Forelimb muscle (tissue), 1 donor: ENCODE measurements at regions not wholly inside any gene's neighbourhood (a gene's known extent, or its start where the extent isn't known, plus 50 kb on each side); places are given as distances from the start of the nearest gene placed in this dataset.

Source experiments
- DNase-seq: peaks from one replicate; pipeline ENCODE4 v3.0.0-alpha.2; 2013; ENCODE audit warnings: low read depth

DNA sequence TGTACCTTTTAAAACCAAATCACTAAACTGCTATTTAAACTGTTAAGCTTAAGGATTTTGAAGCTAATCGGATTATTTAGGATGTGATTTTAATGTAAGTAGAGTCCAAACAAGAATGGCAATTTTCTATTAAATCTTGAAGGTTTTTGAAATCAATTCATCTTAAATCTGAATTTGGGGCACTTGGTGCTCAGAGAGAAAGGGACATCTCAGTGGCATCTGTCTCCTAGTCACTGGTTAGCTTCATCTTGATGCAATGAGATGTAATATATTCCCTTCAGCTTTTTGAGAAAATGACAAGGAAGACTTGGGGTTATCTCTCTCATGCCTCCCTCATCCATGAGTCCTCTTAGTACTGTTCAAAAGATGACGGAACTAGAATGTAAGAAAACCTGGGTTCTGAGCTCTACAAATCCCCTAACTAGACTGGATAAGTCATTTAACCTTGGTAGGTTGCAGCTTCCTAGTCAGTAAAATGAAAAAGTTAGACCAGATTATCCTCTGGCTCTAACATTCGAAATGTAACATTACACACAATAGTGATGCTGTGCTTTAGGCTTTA, 198.5 kb upstream of the NEBL start:
- no peak for DNase-seq

DNA sequence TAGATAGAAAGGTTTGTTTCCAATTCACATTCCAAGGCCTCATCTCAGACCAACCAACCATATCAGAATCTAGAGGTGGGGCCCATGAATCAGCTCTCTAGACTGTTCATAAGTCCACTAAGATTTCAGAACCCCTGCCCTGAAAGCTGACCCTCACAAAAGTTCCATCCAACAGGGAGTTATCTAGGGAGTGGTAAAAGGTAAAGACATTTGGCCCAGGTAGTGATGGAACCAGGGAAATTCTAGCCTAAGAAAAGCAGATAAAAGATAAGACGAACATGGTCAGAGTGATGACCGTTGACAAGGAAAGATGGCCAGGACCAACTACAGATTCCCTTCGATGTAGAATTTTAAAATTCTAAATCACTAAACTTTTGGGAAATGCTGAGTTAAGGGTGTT, 198.0 kb upstream of the NEBL start:
- DNase-seq = no peak

DNA sequence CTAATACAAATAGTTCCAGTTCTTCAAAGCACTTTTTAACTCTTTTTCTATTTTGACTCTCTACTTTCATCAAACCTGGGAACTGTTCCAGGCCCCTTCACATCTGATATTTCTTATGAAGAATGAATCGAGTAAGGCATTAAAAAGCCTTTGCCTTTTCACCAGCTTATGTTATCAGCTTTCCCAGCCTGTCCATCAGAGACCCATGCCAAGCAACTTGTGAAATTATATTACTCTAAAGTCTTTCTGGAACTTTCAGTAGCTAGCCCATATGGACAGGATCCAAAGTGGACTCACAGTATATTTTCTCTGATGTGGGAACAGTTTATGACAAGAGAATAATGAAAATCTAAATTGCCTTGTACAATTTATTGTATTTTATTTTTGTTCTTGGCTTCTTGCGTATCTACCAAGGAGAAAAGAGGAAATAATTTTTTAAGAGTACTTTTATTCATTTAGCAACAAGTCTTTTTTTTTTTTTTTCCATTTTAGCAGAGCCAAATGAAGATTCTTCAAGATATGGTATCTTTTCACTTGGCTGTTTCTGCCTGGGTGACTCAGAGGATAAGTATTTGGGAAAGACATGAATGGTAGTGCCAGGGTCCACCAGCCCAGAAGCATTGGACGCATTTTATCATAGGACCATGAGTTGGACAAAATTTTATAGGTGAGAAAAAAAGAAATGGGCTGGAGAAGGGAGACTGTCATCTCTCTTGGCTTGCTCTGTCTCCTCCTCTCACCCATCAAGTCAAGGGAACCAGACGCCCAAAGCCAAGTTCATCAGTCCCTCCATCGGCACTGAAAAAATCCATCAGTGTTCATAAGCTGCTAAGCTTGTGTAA, 195.8 kb upstream of the NEBL start:
- DNase-seq = no peak

- DNase-seq = no peak
These were observed 193.5 kb upstream of the NEBL start for GRCh38 chr10:21090609-21091082.

DNA sequence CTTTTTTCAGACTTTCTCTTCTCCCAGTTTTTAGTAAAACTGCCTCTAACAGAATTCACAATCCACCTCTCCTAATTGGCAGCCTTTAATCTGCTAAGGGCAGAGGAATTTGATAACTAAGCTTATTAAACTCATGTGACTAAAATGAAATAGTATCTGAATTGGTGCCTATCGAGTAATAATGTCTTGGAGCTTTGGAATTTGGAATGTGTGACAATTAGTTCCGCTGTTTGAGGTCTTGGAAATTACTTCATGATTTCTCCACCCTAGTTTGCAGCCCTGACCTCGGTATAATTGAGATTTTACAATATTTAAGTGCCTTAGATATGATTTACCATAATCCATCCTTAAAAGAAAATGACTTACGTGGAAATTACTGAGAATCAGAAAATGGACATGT, 190.4 kb upstream of the NEBL start:
- DNase-seq = no peak

GRCh38 chr10:21084700-21085099, 187.6 kb upstream of the NEBL start:
- no peak for DNase-seq

DNA sequence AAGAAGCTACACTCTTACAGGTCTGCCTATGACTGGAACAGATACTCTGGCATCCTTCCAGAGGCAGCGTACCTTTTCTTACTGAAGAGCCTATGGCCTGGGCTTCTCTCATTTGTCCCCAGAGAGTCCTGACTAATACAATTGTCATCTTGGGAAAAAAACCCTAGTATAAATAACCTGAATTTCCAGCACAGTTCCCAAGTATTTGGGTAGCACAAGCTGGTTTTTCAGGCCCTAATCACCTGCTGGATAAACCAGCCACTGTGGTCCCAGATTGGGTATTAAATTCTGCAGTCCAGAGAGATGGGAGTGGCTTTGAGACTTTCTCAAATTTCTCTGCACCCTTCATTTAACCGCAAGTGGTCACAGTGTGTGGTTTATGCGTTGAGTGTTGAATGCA, 186.8 kb upstream of the NEBL start:
- DNase-seq = no peak

DNA sequence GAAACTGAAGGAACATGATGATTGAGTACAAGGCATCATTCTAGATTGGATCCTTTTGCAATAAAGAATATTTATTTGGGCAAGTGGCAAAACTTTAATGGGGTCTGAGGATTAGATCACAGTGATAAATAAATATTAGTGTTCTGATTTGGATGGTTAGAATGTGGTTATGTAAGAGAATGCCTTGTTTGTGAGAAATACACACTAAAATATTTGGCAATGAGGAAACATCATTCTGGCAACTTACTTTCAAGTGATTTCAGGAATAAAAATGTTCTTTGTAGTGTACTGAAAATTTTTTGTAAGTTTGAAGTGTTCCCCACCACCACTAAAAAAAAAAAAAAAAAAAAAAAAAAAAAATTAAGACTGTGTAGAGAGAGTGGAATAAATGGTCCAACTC, 185.1 kb upstream of the NEBL start:
- no peak for DNase-seq

- no peak for DNase-seq
These were observed 183.2 kb upstream of the NEBL start for GRCh38 chr10:21080261-21080660.

GRCh38 chr10:21079330-21079658, 182.2 kb upstream of the NEBL start:
- no peak for DNase-seq

DNA sequence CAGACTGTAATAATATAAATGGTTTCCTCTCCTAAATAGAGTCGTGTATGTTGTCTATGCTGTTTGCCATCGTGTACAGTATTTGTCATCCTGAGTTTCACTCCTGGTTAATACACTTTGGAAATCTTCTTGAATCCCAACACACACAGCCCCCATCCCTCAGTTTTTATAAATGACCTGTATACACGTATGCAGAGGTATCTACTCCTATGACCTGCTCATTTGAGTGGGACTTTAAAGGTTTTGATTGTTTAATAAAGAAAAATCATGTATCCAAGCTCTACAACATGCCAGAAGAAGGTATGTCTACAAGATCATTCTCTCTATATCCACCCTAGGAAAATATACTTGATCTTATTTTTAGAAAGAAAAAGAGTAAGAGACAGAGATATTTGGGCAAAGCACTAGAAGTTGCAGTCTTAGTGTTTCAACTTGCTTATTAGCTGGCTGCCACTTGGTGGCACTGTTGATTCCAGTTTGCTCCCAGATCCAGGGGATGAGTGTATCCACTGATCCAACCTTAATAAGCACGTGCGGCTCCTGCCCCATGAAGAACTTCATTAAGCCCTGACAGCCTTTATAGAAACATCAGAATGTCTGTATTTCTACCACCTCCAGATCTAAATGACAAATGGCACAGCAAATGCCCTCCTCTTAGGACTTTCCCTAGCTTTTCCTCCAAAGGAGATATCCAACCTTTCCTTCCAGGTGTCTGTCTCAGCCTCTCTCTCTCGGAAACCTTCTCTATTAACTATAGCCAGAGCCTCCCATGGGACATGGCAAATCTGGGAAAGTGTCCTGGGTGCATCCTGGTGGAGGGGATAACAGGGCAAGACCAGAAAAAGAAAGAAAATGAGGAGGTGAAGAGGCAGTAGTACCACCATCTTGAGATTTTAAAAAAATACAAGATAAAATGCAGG, 181.6 kb upstream of the NEBL start:
- DNase-seq = peak; percentile 36

- no peak for DNase-seq
These were observed 180.6 kb upstream of the NEBL start for GRCh38 chr10:21077681-21078080.

DNA sequence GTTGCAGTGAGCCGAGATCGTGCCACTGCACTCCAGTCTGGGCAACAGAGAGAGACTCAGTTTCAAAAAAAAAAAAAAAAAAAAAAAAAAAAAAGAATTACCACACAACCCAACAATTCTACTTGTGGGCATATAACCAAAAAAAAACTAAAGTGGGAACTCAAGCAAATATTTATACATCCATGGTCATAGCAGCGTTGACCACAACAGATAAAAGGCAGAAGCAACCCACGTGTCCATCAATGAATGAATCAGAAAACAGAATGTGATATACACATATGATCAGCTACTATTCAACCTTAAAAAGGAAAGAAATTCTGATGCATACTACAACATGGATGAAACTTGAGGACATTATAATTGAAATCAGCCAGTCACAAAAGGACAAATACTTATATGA, 179.3 kb upstream of the NEBL start:
- DNase-seq = no peak

DNA sequence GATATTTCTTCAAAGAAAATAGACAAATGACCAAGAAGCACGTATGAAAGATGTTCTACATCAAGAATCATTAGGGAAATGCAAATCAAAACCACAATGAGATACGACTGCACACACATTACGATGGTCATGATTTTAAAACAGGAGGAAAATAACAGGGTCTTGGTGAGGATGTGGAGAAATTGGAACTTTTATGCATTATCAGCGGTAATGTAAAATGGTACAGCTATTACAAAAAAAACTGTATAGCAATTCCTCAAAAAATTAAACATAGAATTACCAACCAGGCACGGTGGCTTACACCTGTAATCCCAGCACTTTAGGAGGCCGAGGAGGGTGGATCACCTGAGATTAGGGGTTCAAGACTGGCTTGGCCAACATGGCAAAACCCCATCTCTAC, 178.8 kb upstream of the NEBL start:
- no peak for DNase-seq

DNA sequence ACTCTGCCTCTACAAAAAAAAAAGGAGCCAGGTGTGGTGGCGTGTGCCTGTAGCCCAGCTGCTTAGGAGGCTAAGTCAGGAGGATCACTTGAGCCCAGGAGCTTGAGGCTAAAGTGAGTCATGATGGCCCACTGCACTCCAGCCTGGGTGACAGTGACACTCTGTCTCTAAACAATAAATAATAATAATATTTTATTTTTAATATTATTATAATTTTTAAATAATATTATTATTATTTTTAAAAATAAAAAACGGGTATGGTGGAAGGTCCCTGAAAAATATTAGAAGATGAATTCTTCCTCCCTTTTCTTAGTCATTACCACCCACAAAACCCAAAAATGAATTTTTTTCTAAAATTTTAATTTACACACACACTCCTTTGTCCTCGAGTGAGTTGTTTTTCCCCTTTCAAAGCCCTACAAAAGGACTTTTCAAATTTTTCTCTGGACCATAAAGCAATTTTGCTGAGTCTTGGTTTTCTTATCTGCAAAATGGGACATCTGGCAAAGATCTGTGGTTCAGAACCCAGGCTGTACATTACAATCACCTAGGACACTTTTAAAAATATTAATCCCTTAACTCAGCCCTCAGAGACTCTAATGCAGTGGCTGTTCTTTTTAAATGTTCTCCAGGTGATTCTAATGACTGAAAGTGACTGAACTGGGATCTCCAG, 174.0 kb upstream of the NEBL start:
- DNase-seq = no peak

GRCh38 chr10:21069929-21070700, 173.0 kb upstream of the NEBL start:
- DNase-seq = no peak

DNA sequence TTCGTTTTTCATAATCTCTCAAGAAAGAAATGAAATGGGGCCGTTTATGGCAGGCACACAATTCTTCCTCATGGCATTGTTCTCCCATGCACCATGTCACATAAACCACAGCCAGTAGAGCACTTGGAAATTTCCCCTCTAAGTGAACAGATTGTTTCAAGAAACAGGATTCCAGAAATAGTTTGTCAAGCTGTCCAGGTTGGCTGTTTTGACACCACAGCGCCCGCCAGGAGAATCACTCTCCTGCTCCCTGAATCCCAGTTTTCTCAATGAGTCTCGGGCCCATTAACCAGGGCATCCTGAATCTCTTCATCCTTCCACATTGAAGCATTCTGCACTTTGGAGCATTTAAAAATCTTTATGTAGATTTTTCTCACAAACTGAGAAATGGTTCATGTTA, 172.2 kb upstream of the NEBL start:
- no peak for DNase-seq

- no peak for DNase-seq
These were observed 171.0 kb upstream of the NEBL start for GRCh38 chr10:21068026-21068656.

DNA sequence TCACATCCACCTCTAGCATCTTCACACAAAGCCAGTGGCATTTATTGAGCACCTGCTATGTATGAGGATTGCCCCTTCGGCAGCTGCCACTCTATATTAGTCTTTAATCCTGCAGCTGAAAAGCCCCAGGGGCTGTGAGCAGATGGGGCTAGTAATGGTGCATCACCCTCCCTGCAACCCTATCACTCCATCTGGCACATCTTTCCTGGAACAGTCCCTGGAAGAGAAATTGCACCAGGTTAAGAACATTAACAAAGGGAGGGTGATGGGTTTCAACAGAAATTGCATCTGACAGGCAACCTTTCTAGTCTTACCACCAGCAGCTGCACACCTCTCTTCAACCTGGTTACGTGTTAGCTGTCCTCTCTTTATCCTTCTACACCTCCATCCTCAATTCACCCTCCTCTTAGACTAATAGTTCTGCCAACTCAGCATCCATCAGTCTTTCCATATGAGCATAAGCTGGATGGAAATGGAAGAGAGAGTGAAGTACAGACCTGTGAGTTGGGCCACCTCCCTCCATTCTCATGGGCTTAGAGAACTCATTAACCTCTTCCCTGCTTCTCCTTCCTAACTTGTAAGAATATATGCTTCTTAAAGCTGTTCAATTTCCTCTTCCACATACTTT, 168.6 kb upstream of the NEBL start:
- DNase-seq = no peak

DNA sequence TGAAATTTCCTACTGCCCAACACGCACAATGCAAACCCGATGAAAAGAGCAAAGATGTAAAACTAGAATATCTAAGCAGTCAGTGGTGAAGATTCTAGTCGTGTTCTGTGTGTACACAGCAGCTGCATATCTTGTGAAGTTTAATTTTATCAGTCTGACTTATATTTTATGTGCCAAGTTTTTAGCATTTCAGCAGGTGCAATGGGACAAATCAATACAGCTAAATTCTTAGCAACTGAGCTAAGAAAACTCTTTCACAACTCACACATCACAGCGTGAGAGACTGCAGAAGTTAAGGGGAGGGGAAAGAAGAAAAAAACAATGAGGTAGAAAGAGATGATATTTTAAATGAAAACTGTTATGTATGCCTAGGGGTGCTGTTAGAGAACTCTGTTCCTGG, 164.9 kb upstream of the NEBL start:
- DNase-seq = no peak
